Spleen (tissue), 11 donors: ENCODE measurements at regions not wholly inside any gene's neighbourhood (a gene's known extent, or its start where the extent isn't known, plus 50 kb on each side); places are given as distances from the start of the nearest gene placed in this dataset.

Source experiments
- DNase-seq: peaks from one replicate; pipeline ENCODE4 v3.0.0-alpha.2; 2020
- H3K27ac ChIP-seq, 8 donors: fragments of 200-600 bp; sonication (generic) in 7 of 8; 1 replicate in 4 of 8; 2 replicates in 4 of 8; pipeline versions ENCODE4 v1.5.0 to v1.8.0; 2016 to 2021; ENCODE audit warnings: inconsistent platforms in 4 of 8, mild to moderate bottlenecking in 4 of 8, moderate library complexity in 1 of 8
- H3K27me3 ChIP-seq, 7 donors: fragments of 200-600 bp; sonication (generic) in 6 of 7; replicated peaks in 1 of 7; 1 replicate in 4 of 7; 2 replicates in 3 of 7; pipeline versions ENCODE4 v1.5.0 to v1.8.0; 2016 to 2021; ENCODE audit warnings: inconsistent platforms in 3 of 7, mild to moderate bottlenecking in 1 of 7
- H3K36me3 ChIP-seq, 6 donors: fragments of 200-600 bp; sonication (generic) in 5 of 6; 1 replicate in 4 of 6; 2 replicates in 2 of 6; pipeline versions ENCODE4 v1.5.0 to v1.8.0; 2016 to 2021; ENCODE audit warnings: inconsistent platforms in 2 of 6
- H3K4me1 ChIP-seq, 6 donors: fragments of 200-600 bp; sonication (generic) in 5 of 6; 1 replicate in 3 of 6; 2 replicates in 3 of 6; pipeline versions ENCODE4 v1.5.0 to v1.8.0; 2016 to 2021; ENCODE audit warnings: inconsistent platforms in 3 of 6
- H3K4me3 ChIP-seq, 8 donors: fragments of 200-600 bp; sonication (generic) in 7 of 8; 1 replicate in 4 of 8; 2 replicates in 4 of 8; pipeline versions ENCODE4 v1.5.0 to v1.8.0; 2016 to 2021; ENCODE audit warnings: inconsistent platforms in 4 of 8, mild to moderate bottlenecking in 4 of 8, moderate library complexity in 2 of 8
- H3K9me3 ChIP-seq, 8 donors: fragments of 200-600 bp; sonication (generic) in 7 of 8; 1 replicate in 4 of 8; 2 replicates in 4 of 8; pipeline versions ENCODE4 v1.5.0 to v1.8.0; 2016 to 2021; ENCODE audit warnings: inconsistent platforms in 4 of 8
- CTCF ChIP-seq, 11 experiments: fragments of 200-600 bp in 7 of 11; fragments of 450-650 bp in 4 of 11; sonication (generic) in 4 of 11; IDR thresholded peaks in 8 of 11; conservative IDR thresholded peaks in 3 of 11; 1 replicate in 7 of 11; 2 replicates in 4 of 11; pipeline versions ENCODE4 v1.4.0 to v1.8.0; 2016 to 2021; ENCODE audit warnings: antibody characterized with exemption in 11 of 11, inconsistent platforms in 4 of 11, mild to moderate bottlenecking in 1 of 11
- POLR2A ChIP-seq, 3 donors: fragments of 450-650 bp; IDR thresholded peaks; one replicate each; pipeline ENCODE4 v1.5.1; 2017; ENCODE audit warnings: antibody characterized with exemption in 3 of 3, mild to moderate bottlenecking in 1 of 3
- POLR2AphosphoS5 ChIP-seq, 3 donors: sonication (generic); formaldehyde crosslinking; IDR thresholded peaks; one replicate each; pipeline ENCODE4 v1.5.1; 2017; ENCODE audit warnings: antibody characterized with exemption in 3 of 3
- WGBS, 5 donors: extraction: QIAGEN DNeasy Blood & Tissue Kit in 3 of 5; methylation state at CpG; one replicate each; pipeline versions ENCODE4 v1.1.5 to v1.1.7; 2013 to 2018; 5-methylcytosine and 5-hydroxymethylcytosine counted together
- intact Hi-C: fragments of 100-400 bp; cut with DNase I; formaldehyde crosslinking; loops from one replicate; pipeline ENCODE4 v1.15.0; 2023; ENCODE audit warnings: low total_unique reads
- donor health status: healthy with polysubstance abuse.
- donor health status: DM: no; HTN: no; CAD: no; lungs with moderate emphysema.
- donor health status: DM: no; HTN: no; CAD: no.
- donor health status: Bipolar disorder and iron deficiency.
- donor health status: healthy.
- donor health status: DM: no; HTN: no; CAD: no.
- donor health status: DM: yes; HTN: yes; CAD: no.

GRCh38 chrX:45755703-45756102, 555.0 kb upstream of the DIPK2B start:
- no peaks in the 10 kb centered on the region for H3K36me3 ChIP-seq
- peaks cover 28 to 93% (median 72%) of the 10 kb centered on the region in 6 donors for H3K4me1 ChIP-seq
- H3K27ac ChIP-seq = peak overlapping the region in 5 of 8 donors; percentile 26 to 90 (median 87)
- 45 to 75% (median 61%) methylated on average over 2 of the region's 2 CpGs for WGBS, 5 donors
- H3K4me3 ChIP-seq = no peak overlapping the region
- no peak for DNase-seq
- no peaks in the 10 kb centered on the region for H3K9me3 ChIP-seq
- TF ChIP-seq CTCF (IDR thresholded peaks at IDR 0.05 in 8 of 11, conservative IDR thresholded peaks at IDR 0.05 in 3 of 11) = no peak
- intact Hi-C loops = no loop called here
- H3K27me3 ChIP-seq = no peaks in the 10 kb centered on the region

GRCh38 chrX:45751156-45751555, 550.5 kb upstream of the DIPK2B start:
- Histone ChIP-seq H3K4me3 (no peak overlapping the region), H3K27me3 (no peaks in the 10 kb centered on the region), H3K27ac (no peak overlapping the region), H3K4me1 (peaks cover 14 to 81% (median 36%) of the 10 kb centered on the region in 6 donors), H3K36me3 (peaks cover 0 to 5% (median under 1%) of the 10 kb centered on the region in 6 donors), H3K9me3 (no peaks in the 10 kb centered on the region)
- DNase-seq = no peak
- WGBS, 5 donors = 32 to 74% (median 51%) methylated on average over 3 of the region's 3 CpGs
- TF ChIP-seq POLR2A (IDR thresholded peaks at IDR 0.05) (no peak), POLR2AphosphoS5 (IDR thresholded peaks at IDR 0.05) (no peak), CTCF (IDR thresholded peaks at IDR 0.05 in 8 of 11, conservative IDR thresholded peaks at IDR 0.05 in 3 of 11) (no peak)
- intact Hi-C loops = no loop called here

- intact Hi-C loops = no loop called here
- H3K36me3 ChIP-seq = peaks cover 0 to 10% (median 2%) of the 10 kb centered on the region in 6 donors
- WGBS, 5 donors = 80 to 92% (median 86%) methylated on average over 5 of the region's 5 CpGs
- no peaks in the 10 kb centered on the region for H3K27me3 ChIP-seq
- H3K27ac ChIP-seq = no peak overlapping the region
- DNase-seq = no peak
- peaks cover 8 to 76% (median 31%) of the 10 kb centered on the region in 6 donors for H3K4me1 ChIP-seq
- TF ChIP-seq CTCF (IDR thresholded peaks at IDR 0.05 in 8 of 11, conservative IDR thresholded peaks at IDR 0.05 in 3 of 11) = no peak
- TF ChIP-seq POLR2AphosphoS5 (IDR thresholded peaks at IDR 0.05) = no peak
- TF ChIP-seq POLR2A (IDR thresholded peaks at IDR 0.05) = no peak
- no peaks in the 10 kb centered on the region for H3K9me3 ChIP-seq
- H3K4me3 ChIP-seq = no peak overlapping the region
These were observed 550.0 kb upstream of the DIPK2B start for GRCh38 chrX:45750639-45751038.

- Histone ChIP-seq H3K4me1 (peaks cover 8 to 67% (median 23%) of the 10 kb centered on the region in 6 donors), H3K4me3 (no peak overlapping the region), H3K27me3 (no peaks in the 10 kb centered on the region), H3K9me3 (no peaks in the 10 kb centered on the region), H3K36me3 (peaks cover 0 to 22% (median 2%) of the 10 kb centered on the region in 6 donors), H3K27ac (no peak overlapping the region)
- TF ChIP-seq POLR2AphosphoS5 (IDR thresholded peaks at IDR 0.05) = no peak
- peak in 2 of 11 experiments; percentile 10 to 22 for TF ChIP-seq CTCF (IDR thresholded peaks at IDR 0.05 in 8 of 11, conservative IDR thresholded peaks at IDR 0.05 in 3 of 11)
- TF ChIP-seq POLR2A (IDR thresholded peaks at IDR 0.05) = no peak
- intact Hi-C loops = no loop called here
- WGBS, 5 donors = 61 to 69% (median 64%) methylated on average over 4 of the region's 4 CpGs
- no peak for DNase-seq
These were observed 548.7 kb upstream of the DIPK2B start for GRCh38 chrX:45749375-45749774.
